HG02678 (cell line): ENCODE measurements at regions not wholly inside any gene's neighbourhood (a gene's known extent, or its start where the extent isn't known, plus 50 kb on each side); places are given as distances from the start of the nearest gene placed in this dataset.
"Not testable (repeated sequence)": the region's sequence is repeated elsewhere in the genome, so short reads cannot be mapped to it uniquely, and the experiment has no call there.

Experiments used
- ATAC-seq: cut with Tn5 transposase; IDR thresholded peaks from one replicate; pipeline ENCODE4 v1.9.1; 2021; ENCODE audit warnings: mild to moderate bottlenecking, moderate library complexity; ENCODE audit not compliant: unreplicated experiment

DNA sequence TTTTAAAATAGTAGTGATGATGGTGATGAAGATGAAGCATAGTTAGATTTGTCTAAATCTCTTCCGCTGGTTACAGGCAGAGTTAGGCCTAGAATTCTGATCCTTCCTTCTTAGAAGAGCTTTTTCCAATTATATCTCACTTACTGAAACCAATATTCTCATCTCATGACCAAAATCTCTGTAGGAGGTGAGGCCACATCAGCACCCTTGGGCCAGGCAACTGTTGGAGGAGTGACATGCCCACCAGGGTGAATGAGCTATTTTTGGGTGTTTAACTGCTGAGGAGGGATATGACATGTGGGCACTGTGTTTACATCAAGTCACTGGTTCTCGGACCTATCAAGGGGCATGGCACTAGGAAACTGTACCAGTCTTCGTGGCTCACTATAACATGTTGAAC is 102.2 kb upstream of the SLC24A3 start:
- no peak for ATAC-seq

DNA sequence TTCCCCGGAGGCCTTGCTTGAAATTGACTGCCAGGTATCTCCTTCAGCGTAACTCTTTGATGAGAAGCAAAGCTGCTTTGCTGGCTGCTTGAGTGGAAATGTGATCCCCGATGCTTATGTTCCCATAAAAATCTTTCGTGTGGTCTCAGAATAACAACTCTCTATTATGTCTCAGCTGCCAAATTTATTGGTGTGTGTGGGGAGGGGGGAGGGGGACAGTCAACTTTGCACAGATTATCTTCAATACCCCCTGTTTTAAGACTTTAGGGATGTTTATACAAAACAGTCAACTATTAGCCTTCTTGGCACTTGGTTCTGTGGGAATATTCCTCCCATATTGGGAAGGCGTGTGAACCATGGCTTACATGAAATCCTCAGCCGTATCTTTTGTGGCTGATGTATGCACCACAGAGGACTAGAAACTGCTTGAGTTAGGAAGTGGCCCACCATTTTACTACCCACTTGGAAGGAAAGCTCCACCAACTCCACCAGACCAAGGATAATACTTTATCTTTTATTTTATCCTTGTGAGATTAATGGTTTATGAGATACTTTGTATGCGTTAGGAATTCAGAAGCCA is 101.5 kb upstream of the SLC24A3 start:
- no peak for ATAC-seq

DNA sequence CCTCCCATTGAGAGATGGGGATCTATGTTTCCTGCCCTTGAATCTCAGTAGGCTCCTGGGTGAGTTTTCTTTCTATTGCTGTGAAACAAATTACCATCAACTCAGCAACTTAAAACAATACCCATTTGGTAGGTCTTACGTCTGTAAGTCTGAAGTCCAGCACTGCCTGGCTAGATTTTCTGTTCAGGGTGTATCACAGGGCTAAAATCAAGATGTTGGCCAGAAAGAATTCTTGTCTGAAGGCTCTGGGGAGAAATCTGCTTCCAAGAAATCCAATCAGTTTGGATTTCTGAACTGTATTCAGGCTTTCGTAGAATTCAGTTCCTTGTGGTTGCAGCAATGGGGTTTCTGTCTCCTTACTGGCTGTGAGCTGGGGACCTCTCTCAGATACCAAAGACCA is 99.6 kb upstream of the SLC24A3 start:
- no peak for ATAC-seq

DNA sequence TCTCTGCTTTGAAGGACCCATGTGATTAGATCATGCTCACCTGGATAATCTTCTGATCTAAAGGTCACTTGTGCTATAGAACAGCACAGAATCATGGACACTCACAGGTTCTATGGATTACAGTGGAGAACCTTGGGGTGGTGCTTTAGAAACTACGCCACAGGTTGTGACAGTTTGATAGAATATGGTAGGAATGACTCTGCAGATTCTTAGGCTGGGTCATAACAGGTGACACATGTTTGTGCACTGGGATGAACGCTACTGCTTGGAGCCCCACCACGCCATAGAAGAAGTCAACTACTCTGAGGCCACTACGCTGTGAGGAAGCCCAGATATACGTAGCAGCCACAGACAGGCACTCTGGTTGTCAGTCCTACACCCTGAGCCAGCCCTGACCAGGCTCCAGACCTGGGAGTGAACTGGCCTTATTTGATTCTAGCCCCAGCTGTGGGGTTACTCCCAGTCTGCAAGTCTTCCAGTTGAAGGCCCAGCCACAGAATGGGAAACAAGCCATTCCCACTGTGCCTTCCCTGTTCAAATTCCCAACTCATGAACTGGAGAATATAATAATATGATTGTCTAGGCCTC is 99.0 kb upstream of the SLC24A3 start:
- no peak for ATAC-seq

DNA sequence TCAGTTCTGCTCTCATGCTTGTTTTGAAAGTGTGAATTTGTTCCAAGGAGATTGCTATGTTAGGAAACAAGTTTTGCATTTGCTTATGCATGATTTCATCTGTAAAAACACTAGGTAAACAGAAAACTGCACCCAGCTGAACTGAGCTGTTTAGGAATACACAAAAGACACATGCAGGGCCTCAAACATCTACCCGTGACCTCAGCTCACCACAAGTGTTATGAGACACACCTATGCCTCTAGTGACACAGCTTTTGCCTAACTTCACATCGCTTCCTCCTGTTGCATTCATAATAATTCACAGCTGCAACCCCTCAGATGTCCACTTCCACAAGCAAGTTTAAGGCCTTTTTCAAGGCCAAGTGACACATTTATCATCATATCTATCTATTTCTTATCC is 98.0 kb upstream of the SLC24A3 start:
- no peak for ATAC-seq

DNA sequence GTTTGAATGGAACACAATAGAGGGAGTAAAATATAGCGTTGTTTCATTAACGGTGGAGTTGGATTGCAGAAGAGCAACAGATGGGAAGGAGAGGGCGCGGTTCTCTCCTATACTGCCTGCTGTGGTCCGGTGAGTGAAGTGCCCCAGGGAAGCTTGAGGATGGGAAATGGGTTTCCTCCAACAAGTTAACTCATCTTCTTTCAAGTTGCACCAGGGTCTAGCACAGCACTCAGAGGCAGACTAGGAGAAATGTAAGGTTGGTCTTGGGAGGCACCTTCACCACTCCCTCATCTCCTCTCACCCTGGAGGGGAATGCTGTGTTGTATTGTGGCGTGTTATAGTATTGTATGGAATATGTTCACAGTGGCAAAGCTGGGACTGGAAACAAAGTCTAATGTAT is 96.9 kb upstream of the SLC24A3 start:
- no peak for ATAC-seq

DNA sequence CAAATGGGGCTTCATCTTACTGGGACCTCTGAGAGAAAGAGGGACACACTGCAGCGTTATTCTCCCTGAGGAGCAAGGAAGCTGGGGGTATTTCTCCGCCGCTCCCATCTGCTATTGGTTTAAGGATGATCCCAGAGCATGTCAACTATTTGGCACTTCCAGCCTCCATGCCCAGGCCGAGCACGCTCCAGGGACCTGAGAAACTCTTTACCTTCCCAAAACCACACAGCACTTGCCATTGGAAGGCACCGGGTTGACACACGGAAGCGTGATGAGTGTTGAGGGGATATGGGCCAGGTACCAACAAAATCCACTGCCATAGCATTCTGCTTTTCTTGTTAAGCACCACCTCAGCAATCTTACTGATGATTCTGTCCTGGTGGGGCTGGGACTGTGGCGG is 92.4 kb upstream of the SLC24A3 start:
- ATAC-seq: no peak

DNA sequence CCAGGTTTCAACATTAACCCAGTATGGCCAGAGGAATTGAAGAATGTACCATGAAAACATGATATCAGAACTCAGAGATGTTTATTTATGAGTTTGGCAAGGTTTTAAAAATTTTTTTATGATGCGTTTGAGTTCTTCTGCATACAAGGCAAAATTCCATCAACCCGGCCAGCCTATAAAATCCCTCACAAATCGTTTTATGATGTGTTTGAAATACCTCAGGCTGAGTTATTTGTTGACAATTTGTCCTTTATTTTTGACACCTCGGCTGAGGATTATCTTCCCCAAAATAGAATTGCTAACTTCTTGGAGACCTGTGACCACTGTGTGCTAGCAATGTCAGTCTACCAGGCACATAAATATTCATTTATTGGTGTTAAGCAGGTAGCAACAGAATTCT is 91.9 kb upstream of the SLC24A3 start:
- no peak for ATAC-seq

DNA sequence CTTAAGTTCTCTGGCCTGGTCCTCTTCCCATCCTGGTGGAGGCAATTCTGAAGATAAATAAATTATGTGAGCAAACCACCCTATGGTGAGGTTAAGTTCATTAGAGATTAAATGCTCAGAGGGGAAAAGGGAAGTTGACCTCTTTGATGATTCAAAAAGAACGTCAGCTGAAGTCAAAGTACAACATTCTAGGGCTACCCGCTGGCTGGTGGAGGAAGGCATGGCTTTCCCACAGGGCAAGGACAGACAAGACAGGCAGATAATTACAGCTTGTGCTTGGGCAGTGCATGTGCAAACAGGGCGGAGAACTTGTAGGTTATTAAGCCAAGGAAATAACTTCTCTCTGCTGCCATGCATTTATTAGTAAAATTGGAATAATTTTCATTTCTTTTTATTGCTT is 91.0 kb upstream of the SLC24A3 start:
- no peak for ATAC-seq

DNA sequence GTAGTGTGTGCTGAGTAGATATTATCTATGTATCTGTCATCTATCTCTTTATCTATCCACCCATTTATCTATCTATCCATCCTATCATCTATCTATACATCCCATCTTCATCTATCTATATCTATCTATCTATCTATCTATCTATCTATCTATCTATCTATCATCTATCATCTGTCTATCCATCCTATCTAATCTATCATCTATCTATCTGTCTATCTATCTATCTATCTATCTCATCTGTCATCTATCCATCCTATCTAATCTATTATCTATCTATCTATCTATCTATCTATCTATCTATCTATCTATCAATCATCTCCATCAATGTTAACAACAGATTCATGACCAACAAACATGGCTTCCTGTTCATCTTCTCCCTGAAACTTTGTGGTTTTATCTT is 90.5 kb upstream of the SLC24A3 start:
- ATAC-seq: no peak

DNA sequence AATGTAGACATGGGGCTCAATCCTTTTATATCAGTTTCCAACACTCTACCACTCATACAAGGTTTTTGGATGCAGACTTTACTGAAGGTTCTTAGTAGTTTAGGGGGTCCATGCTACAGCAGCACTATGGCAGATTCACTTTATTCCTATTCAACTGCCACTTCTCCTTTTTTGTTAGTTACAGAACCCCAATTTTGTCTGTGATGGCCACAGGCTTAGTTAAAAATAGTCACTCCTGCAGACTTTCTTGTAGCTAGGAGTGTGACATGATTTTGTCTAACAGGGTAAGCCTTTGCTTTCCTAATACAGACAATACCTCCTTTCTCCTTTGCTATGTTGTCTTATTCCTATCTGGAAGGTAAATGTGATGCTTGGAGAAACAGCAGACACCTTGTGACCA is 90.0 kb upstream of the SLC24A3 start:
- ATAC-seq: no peak

DNA sequence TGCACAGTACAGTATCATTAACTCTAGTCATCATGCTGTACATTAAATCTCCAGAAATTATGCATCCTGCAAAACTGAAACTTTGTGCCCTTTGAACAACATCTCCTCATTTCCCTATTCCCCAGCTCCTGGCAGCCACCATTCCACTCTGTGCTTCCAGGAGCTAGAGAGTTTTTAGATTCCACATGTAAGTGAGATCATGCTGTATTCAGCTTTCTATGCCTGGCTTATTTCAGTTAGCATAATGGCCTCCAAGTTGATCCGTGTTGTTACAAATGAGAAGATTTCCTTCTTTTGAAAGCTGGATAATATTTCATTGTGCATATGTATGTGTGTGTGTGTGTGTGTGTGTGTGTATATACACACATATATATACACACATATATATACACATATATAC is 86.9 kb upstream of the SLC24A3 start:
- no peak for ATAC-seq

DNA sequence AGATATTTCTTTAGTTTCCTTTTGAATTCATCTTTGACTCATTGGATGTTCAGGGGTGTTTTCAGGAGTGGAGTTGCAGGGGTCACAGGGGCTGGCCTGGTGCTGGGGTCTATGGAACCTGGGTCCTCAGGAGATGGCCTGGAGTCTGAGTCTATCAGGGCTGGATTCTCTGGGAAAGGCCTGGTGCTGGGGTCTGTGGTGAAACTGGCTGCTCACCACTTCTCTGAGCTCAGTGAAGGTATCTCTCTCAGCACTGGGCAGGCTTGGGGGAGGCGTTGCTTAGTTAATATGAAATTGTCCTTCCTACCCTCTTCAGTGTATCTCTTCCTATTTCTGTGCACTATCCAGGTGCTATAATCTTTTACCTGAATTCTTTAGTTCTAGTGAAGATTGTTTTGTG is 83.1 kb upstream of the SLC24A3 start:
- ATAC-seq: no peak

DNA sequence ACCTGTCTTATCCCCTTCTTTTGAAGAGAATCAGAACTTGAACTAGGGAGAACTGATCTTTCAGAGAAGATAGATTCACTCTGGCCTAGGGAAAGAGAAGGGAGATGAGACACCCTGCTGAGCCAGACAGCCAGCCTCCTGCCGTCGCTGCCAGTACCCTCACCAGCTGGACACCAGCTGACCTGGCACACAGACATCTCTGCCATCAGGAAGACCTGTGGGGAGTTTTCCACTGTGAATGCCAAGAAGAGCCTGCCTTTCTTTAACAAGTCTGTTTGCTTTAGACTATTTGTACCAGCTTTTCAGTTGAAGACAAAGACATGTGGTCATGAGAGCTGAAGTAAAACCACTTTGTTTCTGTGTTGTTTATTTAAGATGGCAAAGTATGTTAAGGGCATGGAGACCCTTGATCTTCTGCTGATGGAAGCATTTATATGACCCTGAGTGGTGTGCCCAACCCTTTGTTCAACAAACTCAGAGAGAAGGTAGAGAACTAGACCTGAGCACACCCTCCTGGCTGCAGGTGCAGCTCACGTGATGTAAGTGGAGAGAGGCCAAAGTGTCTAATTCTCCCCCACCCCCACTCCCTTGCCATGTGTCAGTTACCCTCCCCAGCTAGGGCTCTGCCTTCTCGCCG is 82.3 kb upstream of the SLC24A3 start:
- ATAC-seq: no peak

DNA sequence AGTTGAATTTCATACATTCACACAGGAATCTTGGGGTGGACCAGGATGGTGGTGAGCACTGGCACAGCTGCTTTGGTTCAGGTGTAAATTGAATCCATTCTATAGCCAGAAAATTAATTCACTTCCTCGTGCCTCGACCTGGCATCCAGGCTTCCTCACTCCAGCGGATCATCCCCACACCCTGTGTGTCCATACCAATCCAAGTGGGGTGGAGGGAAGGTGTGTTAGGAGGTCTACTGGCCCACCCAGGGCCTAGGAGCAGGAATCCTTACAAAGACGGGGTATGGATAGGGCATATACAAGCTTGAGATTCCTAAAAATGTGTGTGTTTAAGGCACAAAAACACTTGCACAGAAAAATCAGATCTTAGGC is 81.8 kb upstream of the SLC24A3 start:
- no peak for ATAC-seq

DNA sequence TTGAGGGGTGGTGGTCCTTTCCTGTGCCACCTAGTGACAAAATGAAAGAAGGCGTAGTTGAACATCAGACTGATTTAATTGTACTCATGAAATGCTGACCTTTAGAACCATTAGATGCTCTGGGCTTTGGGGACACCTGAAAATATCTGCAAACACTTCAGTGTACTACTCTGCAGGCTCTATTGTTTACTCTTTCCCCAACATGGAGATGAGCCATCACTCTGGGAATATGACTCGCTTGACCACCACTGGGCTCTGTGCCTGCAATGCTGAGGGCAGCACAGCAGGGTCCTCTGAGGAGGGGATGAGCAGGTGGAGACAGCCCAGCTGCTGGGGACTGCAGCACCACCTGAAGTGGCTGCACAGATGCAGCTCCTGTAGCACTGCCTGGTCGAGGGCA is 74.8 kb upstream of the SLC24A3 start:
- no peak for ATAC-seq

DNA sequence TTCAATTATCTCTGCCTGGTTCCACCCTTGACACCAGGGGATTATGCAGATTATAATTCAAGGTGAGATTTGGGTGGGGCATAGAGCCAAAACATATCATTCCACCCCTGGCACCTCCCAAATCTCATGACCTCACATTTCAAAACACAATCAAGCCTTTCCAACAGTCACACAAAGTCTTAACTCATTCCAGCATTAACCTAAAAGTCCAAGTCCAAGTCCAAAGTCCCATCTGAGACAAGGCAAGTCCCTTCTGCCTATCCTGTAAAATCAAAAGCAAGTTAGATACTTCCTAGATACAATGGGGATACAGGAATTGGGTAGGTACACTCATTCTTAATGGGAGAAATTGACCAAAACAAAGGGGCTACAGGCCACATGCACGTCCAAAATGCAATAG is 73.7 kb upstream of the SLC24A3 start:
- no peak for ATAC-seq

DNA sequence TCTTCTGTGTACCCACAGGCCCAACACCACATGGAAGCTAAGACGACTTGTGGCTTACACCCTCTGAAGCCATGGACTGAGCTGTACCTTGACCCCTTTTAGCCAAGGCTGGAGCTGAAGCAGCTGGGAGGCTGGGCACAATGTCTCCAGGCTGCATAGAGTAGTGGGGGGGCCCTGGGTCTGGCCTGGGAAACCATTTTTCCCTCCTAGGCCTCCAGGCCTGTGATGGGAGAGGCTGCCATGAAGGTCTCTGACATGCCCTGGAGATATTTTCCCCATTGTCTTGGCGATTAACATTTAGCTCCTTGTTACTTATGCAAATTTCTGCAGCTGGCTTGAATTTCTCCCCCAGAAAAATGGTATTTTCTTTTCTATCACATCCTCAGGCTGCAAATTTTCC is 72.9 kb upstream of the SLC24A3 start:
- ATAC-seq: not testable (repeated sequence)

DNA sequence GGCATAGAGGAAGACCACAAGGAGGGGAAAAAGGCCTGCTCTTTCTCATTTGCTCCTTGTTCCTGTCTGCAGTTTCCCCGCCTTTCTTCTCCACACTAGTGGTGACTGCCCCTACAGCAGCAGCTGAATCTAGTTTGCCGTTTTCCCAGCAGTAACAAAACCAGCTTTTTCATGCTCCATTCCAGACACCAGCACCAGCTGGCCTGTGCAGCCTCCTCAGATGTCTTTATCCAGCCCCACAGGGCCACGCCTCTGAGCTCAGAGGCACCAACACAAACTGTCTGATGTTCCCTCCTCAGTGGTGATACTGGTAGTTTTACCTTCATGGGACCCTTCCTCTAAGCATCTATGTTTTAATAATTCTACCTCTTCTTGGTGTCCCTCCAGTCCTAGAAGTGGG is 70.4 kb upstream of the SLC24A3 start:
- no peak for ATAC-seq

DNA sequence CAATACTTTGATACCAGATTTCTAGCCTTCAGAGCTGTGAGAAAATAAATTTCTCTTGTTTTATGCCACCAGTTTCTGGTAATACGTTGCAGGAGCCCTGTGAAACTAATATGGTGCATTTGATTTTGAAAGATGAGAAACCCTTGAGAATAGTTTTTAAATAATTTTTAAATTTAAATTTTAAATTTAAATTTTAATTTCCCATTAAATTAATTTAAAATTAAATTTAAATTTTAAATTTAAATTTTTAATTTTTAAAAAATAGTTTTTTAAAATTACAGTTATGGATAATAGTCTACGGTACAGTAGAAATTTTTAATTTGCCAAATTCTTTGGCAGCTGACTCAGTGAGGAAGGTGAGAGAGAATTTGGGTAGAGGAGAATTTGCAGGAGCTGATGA is 68.6 kb upstream of the SLC24A3 start:
- no peak for ATAC-seq

DNA sequence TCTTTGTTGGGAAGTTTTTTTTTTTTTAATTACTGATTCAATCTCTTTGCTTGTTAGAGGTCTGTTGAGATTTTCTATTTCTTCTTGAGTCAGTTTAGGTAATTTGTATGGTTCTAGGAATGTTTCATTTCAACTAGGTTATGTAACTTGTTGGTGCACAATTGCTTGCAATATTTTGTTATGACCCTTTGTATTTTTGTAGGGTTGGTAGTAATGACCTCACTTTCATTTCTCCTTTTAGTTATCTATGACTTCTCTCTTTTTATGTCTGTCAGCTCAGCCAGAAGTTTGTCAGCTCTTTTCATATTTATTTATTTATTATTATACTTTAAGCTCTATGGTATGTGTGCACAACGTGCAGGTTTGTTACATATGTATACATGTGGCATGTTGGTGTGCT is 51.1 kb upstream of the SLC24A3 start:
- no peak for ATAC-seq
